GM13977 (cell line): ENCODE measurements at regions not wholly inside any gene's neighbourhood (a gene's known extent, or its start where the extent isn't known, plus 50 kb on each side); places are given as distances from the start of the nearest gene placed in this dataset.

ENCODE experiments used
- DNase-seq: peaks from one replicate; pipeline ENCODE4 v3.0.0; 2012; ENCODE audit warnings: low spot score
- CTCF ChIP-seq: IDR thresholded peaks from 2 replicates; pipeline ENCODE4 v1.5.1; 2012; ENCODE audit warnings: mild to moderate bottlenecking, control low read depth; ENCODE audit not compliant: insufficient read depth; ENCODE audit errors: extremely low read depth, missing control alignments
- in situ Hi-C: fragments of 300-500 bp; cut with MboI; formaldehyde crosslinking; loops from one replicate; pipeline ENCODE4 v1.12.0; 2022; ENCODE audit warnings: low sequenced_read_pairs, low pct_unique_long_range_greater_than_20kb, mixed read lengths, inconsistent platforms; ENCODE audit not compliant: unreplicated experiment

- DNase-seq = no peak
- no peak for TF ChIP-seq CTCF
- in situ Hi-C loops = no loop called here
These were observed 683.5 kb upstream of the CCDC179 start for GRCh38 chr11:23543651-23544222.

GRCh38 chr11:23551706-23552105 lies 691.4 kb upstream of the CCDC179 start:
- in situ Hi-C loops = no loop called here
- DNase-seq = no peak
- TF ChIP-seq CTCF = no peak

- no peak for TF ChIP-seq CTCF
- DNase-seq = no peak
- in situ Hi-C loops = no loop called here
These were observed 693.7 kb upstream of the CCDC179 start for GRCh38 chr11:23554002-23554401.

- in situ Hi-C loops = no loop called here
- no peak for TF ChIP-seq CTCF
- DNase-seq = no peak
These were observed 694.8 kb upstream of the CCDC179 start for GRCh38 chr11:23555085-23555484.

GRCh38 chr11:23556163-23556750 lies 696.0 kb upstream of the CCDC179 start:
- in situ Hi-C loops = no loop called here
- TF ChIP-seq CTCF = no peak
- no peak for DNase-seq

GRCh38 chr11:23563591-23563990 lies 703.3 kb upstream of the CCDC179 start:
- no peak for DNase-seq
- TF ChIP-seq CTCF = no peak
- in situ Hi-C loops = no loop called here

- in situ Hi-C loops = no loop called here
- DNase-seq = no peak
These were observed 704.1 kb upstream of the CCDC179 start for GRCh38 chr11:23564370-23564769.

More at GRCh38 chr11:23564370-23564769, 704.1 kb upstream of the CCDC179 start:
- TF ChIP-seq CTCF = no peak
